Endodermal cell (in vitro differentiated cells): ENCODE measurements at regions not wholly inside any gene's neighbourhood (a gene's known extent, or its start where the extent isn't known, plus 50 kb on each side); places are given as distances from the start of the nearest gene placed in this dataset.

Experiments used
- DNase-seq: peaks from one replicate; pipeline ENCODE4 v3.0.0-alpha.2; 2017
- H3K27ac ChIP-seq: 2 replicates; pipeline ENCODE4 v1.5.1; 2013; ENCODE audit warnings: mild to moderate bottlenecking, low read depth, low read length, moderate library complexity
- H3K27me3 ChIP-seq: 2 replicates; pipeline ENCODE4 v1.6.1; 2013; ENCODE audit warnings: mild to moderate bottlenecking, low read length, moderate library complexity; ENCODE audit not compliant: insufficient read depth, control insufficient read depth, poor library complexity, severe bottlenecking
- H3K36me3 ChIP-seq: 2 replicates; pipeline ENCODE4 v1.7.0; 2013; ENCODE audit warnings: mild to moderate bottlenecking, low read length, moderate library complexity; ENCODE audit not compliant: control insufficient read depth, insufficient read depth
- H3K4me1 ChIP-seq: one replicate; pipeline ENCODE4 v1.7.0; 2013; ENCODE audit warnings: low read length; ENCODE audit not compliant: control insufficient read depth, insufficient read depth
- H3K4me3 ChIP-seq: 2 replicates; pipeline ENCODE4 v1.5.1; 2013; ENCODE audit warnings: mild to moderate bottlenecking, low read length, moderate library complexity
- H3K9ac ChIP-seq: 2 replicates; pipeline ENCODE4 v1.6.1; 2013; ENCODE audit warnings: mild to moderate bottlenecking, low read length, moderate library complexity; ENCODE audit not compliant: poor library complexity, severe bottlenecking; ENCODE audit errors: extremely low read depth
- H3K9me3 ChIP-seq: 2 replicates; pipeline ENCODE4 v1.6.1; 2013; ENCODE audit warnings: mild to moderate bottlenecking, low read length, moderate library complexity; ENCODE audit not compliant: control insufficient read depth
- H3K27ac Mint-ChIP-seq: 2 replicates; pipeline ENCODE4 v1.8.0; 2020; ENCODE audit warnings: mixed read lengths
- H3K27me3 Mint-ChIP-seq: 2 replicates; pipeline ENCODE4 v1.8.0; 2021; ENCODE audit warnings: mild to moderate bottlenecking, mixed read lengths; ENCODE audit not compliant: insufficient read depth
- H3K36me3 Mint-ChIP-seq: 2 replicates; pipeline ENCODE4 v1.8.0; 2020; ENCODE audit warnings: low read depth, mixed read lengths
- H3K4me1 Mint-ChIP-seq: 2 replicates; pipeline ENCODE4 v1.8.0; 2020; ENCODE audit warnings: mixed read lengths
- H3K4me3 Mint-ChIP-seq: 2 replicates; pipeline ENCODE4 v1.8.0; 2020; ENCODE audit warnings: mild to moderate bottlenecking, moderate library complexity, mixed read lengths
- H3K9me3 Mint-ChIP-seq: 2 replicates; pipeline ENCODE4 v1.8.0; 2020; ENCODE audit warnings: mild to moderate bottlenecking, mixed read lengths
- CTCF ChIP-seq: fragments of 200-600 bp; sonication (generic); conservative IDR thresholded peaks from 2 replicates; pipeline ENCODE4 v1.5.0; 2021; ENCODE audit warnings: antibody characterized with exemption, mild to moderate bottlenecking
- WGBS, 2 experiments: methylation state at CpG; one replicate each; pipeline versions ENCODE4 v1.1.5 to v1.1.7; 2013; ENCODE audit warnings: missing lambda C conversion rate in 2 of 2, mixed read lengths in 1 of 2; ENCODE audit not compliant: insufficient coverage in 1 of 2, insufficient read length in 1 of 2; 5-methylcytosine and 5-hydroxymethylcytosine counted together

- 94 to 100% methylated on average over 1 to 5 of the region's 6 CpGs for WGBS, 2 experiments
These were observed 830.4 kb upstream of the FAT3 start for GRCh38 chr11:91394073-91394726.

GRCh38 chr11:91382946-91383345 is 841.7 kb upstream of the FAT3 start:
- Histone ChIP-seq H3K9me3 (no peaks in the 10 kb centered on the region), H3K27me3 (no peaks in the 10 kb centered on the region), H3K9ac (no peak overlapping the region), H3K4me3 (no peak overlapping the region), H3K4me1 (no peaks in the 10 kb centered on the region), H3K36me3 (no peaks in the 10 kb centered on the region), H3K27ac (no peak overlapping the region)
- H3K4me3 Mint-ChIP-seq: no peak overlapping the region
- H3K27ac Mint-ChIP-seq: no peak overlapping the region
- no peaks in the 10 kb centered on the region for H3K9me3 Mint-ChIP-seq
- 86 to 92% methylated on average over 2 of the region's 2 CpGs for WGBS, 2 experiments
- no peak for TF ChIP-seq CTCF
- no peaks in the 10 kb centered on the region for H3K27me3 Mint-ChIP-seq
- no peak for DNase-seq
- H3K4me1 Mint-ChIP-seq: no peaks in the 10 kb centered on the region
- H3K36me3 Mint-ChIP-seq: no peaks in the 10 kb centered on the region

More at GRCh38 chr11:91394073-91394726, 830.4 kb upstream of the FAT3 start:
- Mint-ChIP-seq H3K4me1 (peaks cover 4% of the 10 kb centered on the region), H3K27me3 (no peaks in the 10 kb centered on the region), H3K36me3 (no peaks in the 10 kb centered on the region), H3K4me3 (no peak overlapping the region), H3K27ac (no peak overlapping the region), H3K9me3 (no peaks in the 10 kb centered on the region)
- Histone ChIP-seq H3K36me3 (no peaks in the 10 kb centered on the region), H3K9ac (no peak overlapping the region), H3K4me1 (no peaks in the 10 kb centered on the region), H3K9me3 (no peaks in the 10 kb centered on the region), H3K27me3 (no peaks in the 10 kb centered on the region), H3K27ac (no peak overlapping the region), H3K4me3 (no peak overlapping the region)
- TF ChIP-seq CTCF: peak; percentile 10
- no peak for DNase-seq

GRCh38 chr11:91374794-91375193 is 849.8 kb upstream of the FAT3 start:
- WGBS, 2 experiments: 100% methylated on average over 2 of the region's 2 CpGs; no CpG with 5 or more reads in 1 of the 2 experiments
- Histone ChIP-seq H3K4me1 (no peaks in the 10 kb centered on the region), H3K27me3 (no peaks in the 10 kb centered on the region), H3K27ac (no peak overlapping the region), H3K9me3 (no peaks in the 10 kb centered on the region), H3K4me3 (no peak overlapping the region), H3K9ac (no peak overlapping the region), H3K36me3 (no peaks in the 10 kb centered on the region)
- TF ChIP-seq CTCF: no peak
- no peak overlapping the region for H3K27ac Mint-ChIP-seq
- H3K4me3 Mint-ChIP-seq: no peak overlapping the region
- DNase-seq: no peak
- H3K27me3 Mint-ChIP-seq: no peaks in the 10 kb centered on the region
- no peaks in the 10 kb centered on the region for H3K36me3 Mint-ChIP-seq
- no peaks in the 10 kb centered on the region for H3K9me3 Mint-ChIP-seq
- no peaks in the 10 kb centered on the region for H3K4me1 Mint-ChIP-seq
